ENCODE measurements at regions not wholly inside any gene's neighbourhood (a gene's known extent, or its start where the extent isn't known, plus 50 kb on each side); places are given as distances from the start of the nearest gene placed in this dataset.

GRCh38 chr5:74188351-74189105, 452.0 kb downstream of the ENC1 start:
- no peak for ATAC-seq
- no peak overlapping the region for H3K27ac ChIP-seq (ENCODE audit: low read depth)
- peaks cover 8% of the 10 kb centered on the region; the same call in 1 of the 2 replicates for H3K9me2 ChIP-seq (ENCODE audit: insufficient read depth)
- TF ChIP-seq ZNF331 (CRISPR knock-in tag; IDR thresholded peaks at IDR 0.05; ENCODE audit: low read depth) (no peak), ETS1 (IDR thresholded peaks at IDR 0.05) (no peak), EZH2 (IDR thresholded peaks at IDR 0.05; ENCODE audit: low read depth, unreplicated experiment) (no peak)
- no peaks in the 10 kb centered on the region for H3K9me3 Mint-ChIP-seq
- H3K36me3 ChIP-seq (ENCODE audit: insufficient read depth): no peaks in the 10 kb centered on the region
- no peaks in the 10 kb centered on the region for H3K27me3 Mint-ChIP-seq (ENCODE audit: insufficient read depth, low read depth, poor library complexity)
- no peak overlapping the region for H3K4me2 ChIP-seq
- no peaks in the 10 kb centered on the region for H4K20me1 ChIP-seq (replicated peaks; ENCODE audit: insufficient read depth)
- H3K27me3 ChIP-seq (ENCODE audit: insufficient read depth): no peaks in the 10 kb centered on the region
- H2AFZ ChIP-seq: no peak overlapping the region
- H3K4me1 Mint-ChIP-seq: peaks cover 9% of the 10 kb centered on the region; the same call in 2 of the 3 replicates
- H3K4me3 Mint-ChIP-seq: no peak overlapping the region
- DNase-seq (ENCODE audit: low spot score): no peak
- H3K4me1 ChIP-seq (ENCODE audit: insufficient read depth): no peaks in the 10 kb centered on the region
- no peaks in the 10 kb centered on the region for H3K79me2 ChIP-seq (replicated peaks; ENCODE audit: insufficient read depth)
- no peaks in the 10 kb centered on the region for H3K36me3 Mint-ChIP-seq (ENCODE audit: low read depth)
- H3K4me3 ChIP-seq: no peak overlapping the region
- no peaks in the 10 kb centered on the region for H3F3A ChIP-seq (replicated peaks; ENCODE audit: low read depth)
- H3K27ac Mint-ChIP-seq: no peak overlapping the region

DNA sequence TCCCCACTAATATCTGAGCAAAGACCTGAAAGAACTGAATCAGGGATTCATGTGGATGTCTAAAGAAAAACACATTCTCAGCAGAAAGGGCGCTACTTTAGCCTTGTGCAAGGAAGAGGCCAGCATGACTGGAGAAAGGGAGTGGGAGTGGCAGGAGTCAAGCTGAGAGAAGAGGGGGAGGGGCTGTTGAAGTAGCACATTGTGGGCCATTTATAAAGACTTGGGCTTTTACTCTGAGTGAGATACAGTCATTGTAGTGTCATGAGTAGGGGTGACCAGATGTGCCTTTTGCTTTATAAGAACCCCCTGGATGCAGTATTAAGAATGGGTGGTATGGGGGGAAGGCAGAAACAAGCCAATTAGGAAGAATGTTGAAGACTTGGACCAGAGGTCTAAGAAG, 452.8 kb downstream of the ENC1 start:
- Mint-ChIP-seq H3K36me3 (ENCODE audit: low read depth) (no peaks in the 10 kb centered on the region), H3K27ac (no peak overlapping the region), H3K4me3 (no peak overlapping the region), H3K4me1 (peaks cover 9% of the 10 kb centered on the region; the same call in 2 of the 3 replicates), H3K27me3 (ENCODE audit: insufficient read depth, low read depth, poor library complexity) (no peaks in the 10 kb centered on the region), H3K9me3 (no peaks in the 10 kb centered on the region)
- H3F3A ChIP-seq (replicated peaks; ENCODE audit: low read depth): no peaks in the 10 kb centered on the region
- H3K79me2 ChIP-seq (replicated peaks; ENCODE audit: insufficient read depth): no peaks in the 10 kb centered on the region
- ATAC-seq (peak; percentile 50; the same call in 2 of the 3 replicates), DNase-seq (ENCODE audit: low spot score) (peak; percentile 11)
- H4K20me1 ChIP-seq (replicated peaks; ENCODE audit: insufficient read depth): no peaks in the 10 kb centered on the region
- H3K4me1 ChIP-seq (ENCODE audit: insufficient read depth): no peaks in the 10 kb centered on the region
- no peaks in the 10 kb centered on the region for H3K36me3 ChIP-seq (ENCODE audit: insufficient read depth)
- H3K27me3 ChIP-seq (ENCODE audit: insufficient read depth): no peaks in the 10 kb centered on the region
- H2AFZ ChIP-seq: peak overlapping the region; percentile 44; the same call in 1 of the 2 replicates
- H3K4me2 ChIP-seq: no peak overlapping the region
- H3K27ac ChIP-seq (ENCODE audit: low read depth): no peak overlapping the region
- peaks cover 8% of the 10 kb centered on the region; the same call in 1 of the 2 replicates for H3K9me2 ChIP-seq (ENCODE audit: insufficient read depth)
- no peak overlapping the region for H3K4me3 ChIP-seq
- TF ChIP-seq CREB1 (CRISPR knock-in tag; IDR thresholded peaks at IDR 0.05; ENCODE audit: low read depth) (no peak), ZNF114 (CRISPR knock-in tag; IDR thresholded peaks at IDR 0.05) (no peak), EZH2phosphoT487 (IDR thresholded peaks at IDR 0.05; ENCODE audit: unreplicated experiment) (no peak), JUNB (IDR thresholded peaks at IDR 0.05; ENCODE audit: unreplicated experiment) (no peak), NANOG (IDR thresholded peaks at IDR 0.05; ENCODE audit: borderline replicate concordance) (no peak), POLR2AphosphoS5 (IDR thresholded peaks at IDR 0.05; ENCODE audit: low read depth) (no peak), ZNF331 (CRISPR knock-in tag; IDR thresholded peaks at IDR 0.05; ENCODE audit: low read depth) (no peak), EZH2 (IDR thresholded peaks at IDR 0.05; ENCODE audit: low read depth, unreplicated experiment) (no peak), STAT1 (IDR thresholded peaks at IDR 0.05; ENCODE audit: unreplicated experiment) (no peak)
- TF ChIP-seq, protein P1, sequence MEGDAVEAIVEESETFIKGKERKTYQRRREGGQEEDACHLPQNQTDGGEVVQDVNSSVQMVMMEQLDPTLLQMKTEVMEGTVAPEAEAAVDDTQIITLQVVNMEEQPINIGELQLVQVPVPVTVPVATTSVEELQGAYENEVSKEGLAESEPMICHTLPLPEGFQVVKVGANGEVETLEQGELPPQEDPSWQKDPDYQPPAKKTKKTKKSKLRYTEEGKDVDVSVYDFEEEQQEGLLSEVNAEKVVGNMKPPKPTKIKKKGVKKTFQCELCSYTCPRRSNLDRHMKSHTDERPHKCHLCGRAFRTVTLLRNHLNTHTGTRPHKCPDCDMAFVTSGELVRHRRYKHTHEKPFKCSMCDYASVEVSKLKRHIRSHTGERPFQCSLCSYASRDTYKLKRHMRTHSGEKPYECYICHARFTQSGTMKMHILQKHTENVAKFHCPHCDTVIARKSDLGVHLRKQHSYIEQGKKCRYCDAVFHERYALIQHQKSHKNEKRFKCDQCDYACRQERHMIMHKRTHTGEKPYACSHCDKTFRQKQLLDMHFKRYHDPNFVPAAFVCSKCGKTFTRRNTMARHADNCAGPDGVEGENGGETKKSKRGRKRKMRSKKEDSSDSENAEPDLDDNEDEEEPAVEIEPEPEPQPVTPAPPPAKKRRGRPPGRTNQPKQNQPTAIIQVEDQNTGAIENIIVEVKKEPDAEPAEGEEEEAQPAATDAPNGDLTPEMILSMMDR (conservative IDR thresholded peaks at IDR 0.05; ENCODE audit: low read depth in 2 of 2): no peak
- TF ChIP-seq, protein P2, sequence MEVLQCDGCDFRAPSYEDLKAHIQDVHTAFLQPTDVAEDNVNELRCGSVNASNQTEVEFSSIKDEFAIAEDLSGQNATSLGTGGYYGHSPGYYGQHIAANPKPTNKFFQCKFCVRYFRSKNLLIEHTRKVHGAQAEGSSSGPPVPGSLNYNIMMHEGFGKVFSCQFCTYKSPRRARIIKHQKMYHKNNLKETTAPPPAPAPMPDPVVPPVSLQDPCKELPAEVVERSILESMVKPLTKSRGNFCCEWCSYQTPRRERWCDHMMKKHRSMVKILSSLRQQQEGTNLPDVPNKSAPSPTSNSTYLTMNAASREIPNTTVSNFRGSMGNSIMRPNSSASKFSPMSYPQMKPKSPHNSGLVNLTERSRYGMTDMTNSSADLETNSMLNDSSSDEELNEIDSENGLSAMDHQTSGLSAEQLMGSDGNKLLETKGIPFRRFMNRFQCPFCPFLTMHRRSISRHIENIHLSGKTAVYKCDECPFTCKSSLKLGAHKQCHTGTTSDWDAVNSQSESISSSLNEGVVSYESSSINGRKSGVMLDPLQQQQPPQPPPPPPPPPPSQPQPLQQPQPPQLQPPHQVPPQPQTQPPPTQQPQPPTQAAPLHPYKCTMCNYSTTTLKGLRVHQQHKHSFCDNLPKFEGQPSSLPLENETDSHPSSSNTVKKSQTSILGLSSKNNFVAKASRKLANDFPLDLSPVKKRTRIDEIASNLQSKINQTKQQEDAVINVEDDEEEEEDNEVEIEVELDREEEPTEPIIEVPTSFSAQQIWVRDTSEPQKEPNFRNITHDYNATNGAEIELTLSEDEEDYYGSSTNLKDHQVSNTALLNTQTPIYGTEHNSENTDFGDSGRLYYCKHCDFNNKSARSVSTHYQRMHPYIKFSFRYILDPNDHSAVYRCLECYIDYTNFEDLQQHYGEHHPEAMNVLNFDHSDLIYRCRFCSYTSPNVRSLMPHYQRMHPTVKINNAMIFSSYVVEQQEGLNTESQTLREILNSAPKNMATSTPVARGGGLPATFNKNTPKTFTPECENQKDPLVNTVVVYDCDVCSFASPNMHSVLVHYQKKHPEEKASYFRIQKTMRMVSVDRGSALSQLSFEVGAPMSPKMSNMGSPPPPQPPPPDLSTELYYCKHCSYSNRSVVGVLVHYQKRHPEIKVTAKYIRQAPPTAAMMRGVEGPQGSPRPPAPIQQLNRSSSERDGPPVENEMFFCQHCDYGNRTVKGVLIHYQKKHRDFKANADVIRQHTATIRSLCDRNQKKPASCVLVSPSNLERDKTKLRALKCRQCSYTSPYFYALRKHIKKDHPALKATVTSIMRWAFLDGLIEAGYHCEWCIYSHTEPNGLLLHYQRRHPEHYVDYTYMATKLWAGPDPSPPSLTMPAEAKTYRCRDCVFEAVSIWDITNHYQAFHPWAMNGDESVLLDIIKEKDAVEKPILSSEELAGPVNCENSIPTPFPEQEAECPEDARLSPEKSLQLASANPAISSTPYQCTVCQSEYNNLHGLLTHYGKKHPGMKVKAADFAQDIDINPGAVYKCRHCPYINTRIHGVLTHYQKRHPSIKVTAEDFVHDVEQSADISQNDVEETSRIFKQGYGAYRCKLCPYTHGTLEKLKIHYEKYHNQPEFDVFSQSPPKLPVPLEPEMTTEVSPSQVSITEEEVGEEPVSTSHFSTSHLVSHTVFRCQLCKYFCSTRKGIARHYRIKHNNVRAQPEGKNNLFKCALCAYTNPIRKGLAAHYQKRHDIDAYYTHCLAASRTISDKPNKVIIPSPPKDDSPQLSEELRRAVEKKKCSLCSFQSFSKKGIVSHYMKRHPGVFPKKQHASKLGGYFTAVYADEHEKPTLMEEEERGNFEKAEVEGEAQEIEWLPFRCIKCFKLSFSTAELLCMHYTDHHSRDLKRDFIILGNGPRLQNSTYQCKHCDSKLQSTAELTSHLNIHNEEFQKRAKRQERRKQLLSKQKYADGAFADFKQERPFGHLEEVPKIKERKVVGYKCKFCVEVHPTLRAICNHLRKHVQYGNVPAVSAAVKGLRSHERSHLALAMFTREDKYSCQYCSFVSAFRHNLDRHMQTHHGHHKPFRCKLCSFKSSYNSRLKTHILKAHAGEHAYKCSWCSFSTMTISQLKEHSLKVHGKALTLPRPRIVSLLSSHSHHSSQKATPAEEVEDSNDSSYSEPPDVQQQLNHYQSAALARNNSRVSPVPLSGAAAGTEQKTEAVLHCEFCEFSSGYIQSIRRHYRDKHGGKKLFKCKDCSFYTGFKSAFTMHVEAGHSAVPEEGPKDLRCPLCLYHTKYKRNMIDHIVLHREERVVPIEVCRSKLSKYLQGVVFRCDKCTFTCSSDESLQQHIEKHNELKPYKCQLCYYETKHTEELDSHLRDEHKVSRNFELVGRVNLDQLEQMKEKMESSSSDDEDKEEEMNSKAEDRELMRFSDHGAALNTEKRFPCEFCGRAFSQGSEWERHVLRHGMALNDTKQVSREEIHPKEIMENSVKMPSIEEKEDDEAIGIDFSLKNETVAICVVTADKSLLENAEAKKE (CRISPR knock-in tag; IDR thresholded peaks at IDR 0.05): no peak

Data from GM23338 (cell line).